Activated CD4-positive, alpha-beta T cell treated with anti-CD3 and anti-CD28 coated beads, Interleukin-2, amount 50 U/mL, for 48 hours (primary cell): ENCODE measurements at regions not wholly inside any gene's neighbourhood (a gene's known extent, or its start where the extent isn't known, plus 50 kb on each side); places are given as distances from the start of the nearest gene placed in this dataset.
"Not testable (repeated sequence)": the region's sequence is repeated elsewhere in the genome, so short reads cannot be mapped to it uniquely, and the experiment has no call there.

Experiments used
- DNase-seq, 2 experiments: peaks; one replicate each; pipeline ENCODE4 v3.0.0-alpha.2; 2020

GRCh38 chr2:146734042-146734820, 1110.6 kb upstream of the ACVR2A start:
- DNase-seq = no peak

GRCh38 chr2:146730882-146731281, 1113.9 kb upstream of the ACVR2A start:
- DNase-seq = no peak

- no peak for DNase-seq
Measured at GRCh38 chr2:146721486-146721885, 1123.3 kb upstream of the ACVR2A start.

GRCh38 chr2:146720170-146720569, 1124.7 kb upstream of the ACVR2A start:
- DNase-seq = no peak

GRCh38 chr2:146716591-146716990, 1128.2 kb upstream of the ACVR2A start:
- DNase-seq = no peak

GRCh38 chr2:146709004-146709403, 1135.8 kb upstream of the ACVR2A start:
- DNase-seq = no peak

GRCh38 chr2:146701183-146701582, 1143.6 kb upstream of the ACVR2A start:
- no peak for DNase-seq

- DNase-seq = no peak
Measured at GRCh38 chr2:146697307-146697706, 1147.5 kb upstream of the ACVR2A start.

- not testable (repeated sequence) for DNase-seq
Measured at GRCh38 chr2:146696787-146697186, 1148.0 kb upstream of the ACVR2A start.

GRCh38 chr2:146681991-146682390, 1162.8 kb upstream of the ACVR2A start:
- DNase-seq = no peak

- DNase-seq = no peak
Measured at GRCh38 chr2:146678516-146678915, 1166.3 kb upstream of the ACVR2A start.

GRCh38 chr2:146677280-146677679, 1167.5 kb upstream of the ACVR2A start:
- no peak for DNase-seq

GRCh38 chr2:146669735-146670134, 1175.1 kb upstream of the ACVR2A start:
- no peak for DNase-seq

- no peak for DNase-seq
Measured at GRCh38 chr2:146666340-146666739, 1178.5 kb upstream of the ACVR2A start.

GRCh38 chr2:146665800-146666199, 1179.0 kb upstream of the ACVR2A start:
- no peak for DNase-seq

- no peak for DNase-seq
Measured at GRCh38 chr2:146661473-146662096, 1183.2 kb upstream of the ACVR2A start.

- no peak for DNase-seq
Measured at GRCh38 chr2:146659976-146660375, 1184.9 kb upstream of the ACVR2A start.

- no peak for DNase-seq
Measured at GRCh38 chr2:146652311-146652710, 1192.5 kb upstream of the ACVR2A start.

GRCh38 chr2:146651361-146651760, 1193.5 kb upstream of the ACVR2A start:
- DNase-seq = no peak

- no peak for DNase-seq
Measured at GRCh38 chr2:146642066-146642465, 1202.8 kb upstream of the ACVR2A start.

GRCh38 chr2:146634230-146635097, 1210.4 kb upstream of the ACVR2A start:
- DNase-seq = no peak

GRCh38 chr2:146633159-146633558, 1211.7 kb upstream of the ACVR2A start:
- DNase-seq = no peak

GRCh38 chr2:146632707-146633106, 1212.1 kb upstream of the ACVR2A start:
- DNase-seq = no peak
